NCI-H2171 treated with DMSO at 0.1 percent for 48 hours (cell line): ENCODE measurements at regions not wholly inside any gene's neighbourhood (a gene's known extent, or its start where the extent isn't known, plus 50 kb on each side); places are given as distances from the start of the nearest gene placed in this dataset.

Experiments used
- DNase-seq: peaks from one replicate; lab custom pipeline; 2025; lab: John Stamatoyannopoulos, UW

GRCh38 chr1:234778221-234779159 is 168.5 kb upstream of the IRF2BP2 start:
- no peak for DNase-seq

DNA sequence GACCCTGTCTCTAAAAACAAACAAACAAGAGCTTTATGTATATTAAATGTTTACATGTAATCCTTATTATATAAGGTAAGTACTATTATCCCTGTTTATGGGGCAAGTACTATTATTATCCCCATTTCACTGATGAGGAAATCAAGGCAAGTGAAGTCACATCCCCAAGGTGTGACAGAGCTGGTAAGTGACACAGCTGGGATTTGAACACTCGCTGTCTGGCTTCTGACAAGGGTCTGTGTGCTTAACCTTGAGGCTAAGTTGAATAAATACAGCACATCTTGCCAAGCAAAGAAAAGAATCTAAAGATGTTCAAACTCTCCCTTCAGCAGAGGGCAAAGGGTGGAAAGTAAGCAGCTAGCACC is 167.9 kb upstream of the IRF2BP2 start:
- no peak for DNase-seq

- no peak for DNase-seq
These were observed 167.2 kb upstream of the IRF2BP2 start for GRCh38 chr1:234776876-234777855.

GRCh38 chr1:234776256-234776875 is 166.4 kb upstream of the IRF2BP2 start:
- DNase-seq: peak; percentile 32

- no peak for DNase-seq
These were observed 165.7 kb upstream of the IRF2BP2 start for GRCh38 chr1:234775477-234776246.

GRCh38 chr1:234774971-234775370 is 165.0 kb upstream of the IRF2BP2 start:
- no peak for DNase-seq

DNA sequence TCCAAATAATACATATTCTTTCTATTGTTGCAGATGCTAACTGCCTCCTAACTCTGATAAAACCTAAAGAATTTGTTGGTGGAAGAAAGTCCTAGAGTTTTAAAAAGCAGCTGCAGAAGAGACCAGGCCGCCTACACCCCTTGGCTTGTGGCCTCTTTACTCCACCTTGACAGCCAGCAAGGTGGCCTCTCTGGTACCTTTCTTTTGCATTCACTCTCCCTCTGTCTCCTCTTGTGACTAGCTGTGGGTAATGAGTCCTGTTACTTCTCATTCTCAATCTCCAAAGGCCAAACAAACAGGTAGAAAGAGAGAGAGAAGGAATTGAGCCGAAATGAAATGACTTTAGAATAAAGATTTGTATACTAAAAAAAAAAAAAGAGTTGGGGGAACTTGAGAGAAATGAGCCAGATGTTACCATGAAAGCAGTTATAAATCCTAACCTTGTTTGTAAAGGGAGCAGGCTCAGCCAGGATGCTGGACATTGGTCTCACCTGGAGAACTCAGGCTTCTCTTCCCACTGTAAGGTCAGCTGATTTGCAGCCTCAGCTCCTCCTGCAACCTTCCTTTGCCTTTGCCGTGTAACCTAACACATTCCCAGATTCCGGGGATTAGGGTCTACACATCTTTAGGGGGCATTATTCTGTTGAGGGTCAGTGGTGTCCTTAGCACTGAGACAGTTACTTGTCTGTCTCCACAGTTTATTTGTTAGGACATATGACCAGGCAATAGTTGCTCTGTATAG is 164.1 kb upstream of the IRF2BP2 start:
- DNase-seq: no peak

DNA sequence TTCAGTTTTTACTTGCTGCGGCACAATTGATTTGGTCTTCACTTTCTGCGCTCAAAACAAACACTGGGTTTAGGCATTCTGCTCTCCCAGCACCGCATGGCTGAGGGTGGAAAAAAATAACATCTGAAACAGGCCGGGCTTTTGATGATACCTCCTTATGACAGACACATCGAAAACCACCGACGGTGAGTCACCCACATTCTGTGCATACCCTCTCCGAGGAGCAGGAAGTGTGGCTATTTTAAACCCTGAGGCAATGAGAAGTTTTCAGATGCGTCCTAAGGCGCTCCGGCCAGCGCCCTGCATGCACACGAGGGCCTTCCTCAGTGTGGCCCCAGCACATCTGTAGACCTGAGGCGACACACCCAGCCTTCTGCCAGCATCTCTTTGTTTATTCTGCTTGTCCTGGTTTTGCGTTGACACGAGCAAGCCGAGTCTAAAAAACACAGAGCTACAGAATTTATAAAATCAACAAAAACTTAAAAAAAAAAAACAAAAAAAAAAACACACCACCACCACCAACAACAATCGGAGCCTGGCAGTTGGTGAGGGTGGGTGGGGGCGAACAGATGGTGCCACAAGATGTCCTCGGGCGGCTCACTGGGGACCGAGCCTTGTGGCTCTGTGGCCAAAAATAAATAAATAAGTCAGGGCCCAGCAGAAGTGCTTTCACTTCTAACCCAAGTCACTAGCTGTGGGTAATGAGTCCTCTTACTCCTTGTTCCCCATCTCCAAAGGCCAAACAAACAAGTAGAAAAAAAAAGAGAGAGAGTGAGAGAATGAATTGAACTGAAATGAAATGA is 162.6 kb upstream of the IRF2BP2 start:
- DNase-seq: peak; percentile 93

- DNase-seq: peak; percentile 69
These were observed 161.8 kb upstream of the IRF2BP2 start for GRCh38 chr1:234771642-234772344.

DNA sequence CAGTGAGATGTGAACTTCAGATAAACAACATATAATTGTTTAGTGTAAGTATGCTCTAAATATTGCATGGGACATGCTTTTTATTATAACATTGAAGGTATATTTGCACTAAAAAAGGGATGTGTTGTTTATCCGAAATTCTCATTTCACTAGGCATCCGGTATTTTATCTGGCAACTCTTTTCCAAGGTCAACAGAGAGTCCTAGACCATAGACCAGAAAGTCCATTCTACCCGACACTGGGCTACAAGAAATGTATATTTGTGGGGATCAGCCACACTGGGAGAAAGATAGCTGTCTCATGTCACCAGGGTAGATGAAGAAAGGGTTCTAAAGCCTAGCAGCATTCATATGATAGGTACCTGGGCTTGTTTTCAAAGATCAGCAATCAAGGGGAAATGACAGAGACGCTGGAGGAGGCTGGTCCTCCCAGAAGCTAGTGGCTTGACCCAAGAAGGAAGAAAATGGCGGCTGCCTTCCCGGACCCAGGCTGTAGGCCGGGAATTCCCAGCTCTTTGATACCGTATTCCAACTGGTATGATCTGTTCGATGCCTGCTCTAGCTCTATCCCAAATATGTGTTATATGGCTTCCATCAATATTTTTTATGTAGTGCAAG is 161.1 kb upstream of the IRF2BP2 start:
- no peak for DNase-seq

DNA sequence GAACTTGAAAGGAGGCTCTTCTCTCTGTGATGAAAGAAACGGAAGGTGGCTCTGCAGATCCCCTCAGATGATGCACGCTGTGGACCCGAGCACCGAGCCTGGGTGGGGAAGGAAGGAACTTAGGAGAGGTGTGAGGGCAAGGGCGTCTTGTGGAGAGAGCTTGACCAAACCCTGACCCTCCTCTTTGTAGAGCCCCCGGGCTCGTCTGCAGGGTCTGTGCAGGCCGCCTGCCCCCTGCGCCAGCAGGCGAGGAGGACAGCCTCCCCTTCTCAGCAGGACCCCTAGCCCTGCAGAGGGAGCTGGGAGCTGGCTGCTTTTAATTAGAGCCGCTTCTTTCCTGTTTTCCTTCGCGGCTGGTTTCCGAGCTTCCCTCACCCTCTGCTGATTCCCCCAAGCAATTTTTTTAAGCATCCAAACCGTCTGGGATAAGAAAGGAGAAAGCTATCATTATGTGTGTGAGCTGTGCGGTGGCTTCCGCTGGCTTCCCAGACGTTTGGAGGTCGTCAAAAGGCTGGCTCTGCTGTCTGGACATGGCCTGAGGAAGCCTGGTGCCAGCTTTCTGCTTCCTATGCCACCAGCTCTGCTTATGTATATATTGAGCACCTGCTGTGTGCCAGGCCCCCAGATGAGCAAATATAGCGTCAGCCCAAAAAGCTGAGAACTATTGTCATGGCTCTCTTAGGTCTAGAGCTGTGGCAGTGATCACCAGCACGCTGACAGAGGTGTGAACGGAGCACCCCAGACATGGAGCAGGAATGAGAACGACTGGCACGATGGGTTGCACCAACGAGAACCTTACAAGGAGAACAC is 160.2 kb upstream of the IRF2BP2 start:
- no peak for DNase-seq

- no peak for DNase-seq
These were observed 159.5 kb upstream of the IRF2BP2 start for GRCh38 chr1:234769284-234769985.

DNA sequence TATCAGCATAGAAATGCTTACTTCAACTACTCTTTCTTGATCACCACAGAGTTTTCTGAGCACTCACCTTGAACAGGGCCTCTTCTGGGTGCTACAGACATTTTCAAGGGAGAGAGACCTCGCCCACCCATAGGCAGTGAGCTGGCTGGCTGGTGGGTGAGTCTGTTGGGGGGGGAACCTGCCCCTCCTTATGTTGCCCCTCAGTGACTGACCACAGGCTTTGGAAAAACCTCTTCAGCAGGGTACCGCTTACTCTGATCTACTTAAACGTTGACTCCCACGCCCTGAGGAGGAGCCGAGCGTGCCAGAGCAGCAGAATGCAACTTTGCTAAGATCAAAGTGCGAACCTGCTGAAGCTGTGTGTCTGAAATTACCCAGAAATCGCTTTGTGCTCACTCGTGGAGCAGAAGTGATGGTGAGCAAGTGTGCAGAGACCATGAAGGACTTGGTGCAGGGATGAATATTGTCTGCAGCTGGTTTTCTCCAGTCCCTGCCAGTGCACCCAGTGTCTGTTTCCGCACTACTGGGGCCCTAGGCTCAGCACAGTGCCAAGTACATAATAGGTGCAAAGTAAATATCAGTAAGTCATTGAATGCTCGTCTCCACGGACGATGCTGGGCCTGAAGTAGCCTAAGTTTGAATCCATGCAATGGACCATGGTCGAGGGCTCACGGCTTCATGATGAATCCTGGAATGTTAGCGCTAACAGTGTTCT is 158.7 kb upstream of the IRF2BP2 start:
- no peak for DNase-seq

GRCh38 chr1:234768171-234768568 is 158.2 kb upstream of the IRF2BP2 start:
- DNase-seq: no peak

- DNase-seq: no peak
These were observed 155.7 kb upstream of the IRF2BP2 start for GRCh38 chr1:234765672-234766071.

- no peak for DNase-seq
These were observed 155.2 kb upstream of the IRF2BP2 start for GRCh38 chr1:234765181-234765580.

GRCh38 chr1:234763910-234764309 is 153.9 kb upstream of the IRF2BP2 start:
- no peak for DNase-seq
